Adrenal gland (tissue), 5 donors: ENCODE measurements at regions not wholly inside any gene's neighbourhood (a gene's known extent, or its start where the extent isn't known, plus 50 kb on each side); places are given as distances from the start of the nearest gene placed in this dataset.

Experiments
- CTCF ChIP-seq, 6 experiments: fragments of 450-650 bp in 4 of 6; fragments of 200-600 bp in 2 of 6; sonication (generic) in 1 of 6; IDR thresholded peaks; 1 replicate in 5 of 6; 2 replicates in 1 of 6; pipeline versions ENCODE4 v1.5.1 to v1.8.0; 2016 to 2021; ENCODE audit warnings: antibody characterized with exemption in 6 of 6, mild to moderate bottlenecking in 2 of 6, moderate library complexity in 1 of 6
- POLR2A ChIP-seq, 2 donors: fragments of 450-650 bp; IDR thresholded peaks; one replicate each; pipeline ENCODE4 v1.6.1; 2017; ENCODE audit warnings: antibody characterized with exemption in 2 of 2, mild to moderate bottlenecking in 2 of 2, moderate library complexity in 1 of 2
- donor health status: DM: no; HTN: no; CAD: no.

- TF ChIP-seq POLR2A (IDR thresholded peaks at IDR 0.05): no peak
- TF ChIP-seq CTCF (IDR thresholded peaks at IDR 0.05): no peak
Measured at GRCh38 chr17:14717859-14718258, 417.0 kb downstream of the HS3ST3B1 start.
